WTC11 (cell line): ENCODE measurements at regions not wholly inside any gene's neighbourhood (a gene's known extent, or its start where the extent isn't known, plus 50 kb on each side); places are given as distances from the start of the nearest gene placed in this dataset.
A peak's percentile ranks its signal among the peaks of the same experiment; 100 is the strongest.

Source experiments
- ATAC-seq: fragments of 200-7000 bp; cut with Tn5 transposase; 2 replicates; pipeline ENCODE4 v1.10.0; 2021; ENCODE audit warnings: mild to moderate bottlenecking, moderate library complexity
- CTCF ChIA-PET: fragments of 300-600 bp; sonication (Branson Sonifier 250); formaldehyde crosslinking; loops from one replicate; lab custom pipeline; 2021; ENCODE audit warnings: antibody characterized with exemption; lab: Charles Lee
- POLR2A ChIA-PET: fragments of 350-600 bp; sonication (Branson Sonifier 250); formaldehyde crosslinking; loops from one replicate; lab custom pipeline; 2021; ENCODE audit warnings: antibody characterized with exemption; lab: Charles Lee
- DNase-seq: peaks from one replicate; pipeline ENCODE4 v3.0.0; 2021; ENCODE audit warnings: low spot score
- H3K27ac Mint-ChIP-seq: 2 replicates; pipeline ENCODE4 v1.8.0; 2021; ENCODE audit warnings: mixed read lengths
- H3K27me3 Mint-ChIP-seq: 2 replicates; pipeline ENCODE4 v1.8.0; 2021; ENCODE audit warnings: low read depth, mild to moderate bottlenecking, moderate library complexity, mixed read lengths
- H3K36me3 Mint-ChIP-seq: 2 replicates; pipeline ENCODE4 v1.8.0; 2021; ENCODE audit warnings: mixed read lengths
- H3K4me1 Mint-ChIP-seq: 2 replicates; pipeline ENCODE4 v1.8.0; 2022; ENCODE audit warnings: mixed read lengths
- H3K4me3 Mint-ChIP-seq: 2 replicates; pipeline ENCODE4 v1.8.0; 2021; ENCODE audit warnings: mild to moderate bottlenecking, moderate library complexity, mixed read lengths
- H3K9me3 Mint-ChIP-seq: 2 replicates; pipeline ENCODE4 v1.8.0; 2021; ENCODE audit warnings: mixed read lengths
- CBFB ChIP-seq: sonication (generic); formaldehyde crosslinking; IDR thresholded peaks from 2 replicates; pipeline ENCODE4 v1.8.1; 2022; ENCODE audit warnings: mild to moderate bottlenecking, low read depth, missing genetic modification reagents
- CTCF ChIP-seq: fragments of 200-600 bp; IDR thresholded peaks from 2 replicates; pipeline ENCODE4 v1.8.0; 2022; ENCODE audit warnings: antibody characterized with exemption
- FOXJ3 ChIP-seq: sonication (generic); formaldehyde crosslinking; IDR thresholded peaks from 2 replicates; pipeline ENCODE4 v1.9.0; 2021; ENCODE audit warnings: missing genetic modification reagents, mild to moderate bottlenecking, borderline replicate concordance
- FOXK1 ChIP-seq: sonication (generic); formaldehyde crosslinking; IDR thresholded peaks from 2 replicates; pipeline ENCODE4 v1.8.0; 2022; ENCODE audit warnings: mild to moderate bottlenecking, moderate library complexity, missing genetic modification reagents
- GABPB1 ChIP-seq: sonication (generic); formaldehyde crosslinking; IDR thresholded peaks from 2 replicates; pipeline ENCODE4 v1.8.1; 2023; ENCODE audit warnings: mild to moderate bottlenecking, missing genetic modification reagents
- MLX ChIP-seq: sonication (generic); formaldehyde crosslinking; IDR thresholded peaks from 2 replicates; pipeline ENCODE4 v1.8.1; 2023; ENCODE audit warnings: mild to moderate bottlenecking, missing genetic modification reagents, moderate library complexity
- MXD4 ChIP-seq: fragments of 250-450 bp; sonication (Bioruptor Pico); IDR thresholded peaks from 2 replicates; pipeline ENCODE4 v1.8.0; 2021; ENCODE audit warnings: mild to moderate bottlenecking, moderate library complexity, borderline replicate concordance
- MYBL2 ChIP-seq: sonication (generic); formaldehyde crosslinking; IDR thresholded peaks from 2 replicates; pipeline ENCODE4 v1.8.1; 2023; ENCODE audit warnings: mild to moderate bottlenecking, moderate library complexity, missing genetic modification reagents
- NR1H2 ChIP-seq: sonication (generic); formaldehyde crosslinking; IDR thresholded peaks from 2 replicates; pipeline ENCODE4 v1.9.0; 2021; ENCODE audit warnings: mild to moderate bottlenecking, moderate library complexity, missing genetic modification reagents
- NR2C2 ChIP-seq: sonication (generic); formaldehyde crosslinking; IDR thresholded peaks from 2 replicates; pipeline ENCODE4 v1.8.0; 2022; ENCODE audit warnings: mild to moderate bottlenecking, missing genetic modification reagents
- RELA ChIP-seq: sonication (generic); formaldehyde crosslinking; IDR thresholded peaks from 2 replicates; pipeline ENCODE4 v1.8.1; 2022; ENCODE audit warnings: missing genetic modification reagents, mild to moderate bottlenecking, borderline replicate concordance
- SMAD3 ChIP-seq: sonication (generic); formaldehyde crosslinking; IDR thresholded peaks from 2 replicates; pipeline ENCODE4 v1.8.0; 2022; ENCODE audit warnings: missing genetic modification reagents, mild to moderate bottlenecking, borderline replicate concordance
- SOX15 ChIP-seq: fragments of 250-450 bp; sonication (Bioruptor Pico); IDR thresholded peaks from 2 replicates; pipeline ENCODE4 v1.9.0; 2021; ENCODE audit warnings: mild to moderate bottlenecking
- SP1 ChIP-seq: sonication (generic); formaldehyde crosslinking; conservative IDR thresholded peaks from 2 replicates; pipeline ENCODE4 v1.8.1; 2022; ENCODE audit warnings: missing genetic modification reagents
- TCF7 ChIP-seq: sonication (generic); formaldehyde crosslinking; IDR thresholded peaks from 2 replicates; pipeline ENCODE4 v1.8.0; 2022; ENCODE audit warnings: mild to moderate bottlenecking, low read depth, missing genetic modification reagents, moderate library complexity
- TEAD4 ChIP-seq: sonication (generic); formaldehyde crosslinking; IDR thresholded peaks from 2 replicates; pipeline ENCODE4 v1.8.0; 2022; ENCODE audit warnings: mild to moderate bottlenecking, missing genetic modification reagents
- ZNF263 ChIP-seq: sonication (generic); formaldehyde crosslinking; IDR thresholded peaks from 2 replicates; pipeline ENCODE4 v1.8.1; 2022; ENCODE audit warnings: low read depth, mild to moderate bottlenecking, moderate library complexity, missing genetic modification reagents
- ZNF396 ChIP-seq: fragments of 250-450 bp; sonication (Bioruptor Pico); IDR thresholded peaks from 2 replicates; pipeline ENCODE4 v1.8.0; 2021; ENCODE audit warnings: mild to moderate bottlenecking, moderate library complexity, borderline replicate concordance
- ZNF423 ChIP-seq: fragments of 250-450 bp; sonication (Bioruptor Pico); IDR thresholded peaks from 2 replicates; pipeline ENCODE4 v2.1.2; 2022; ENCODE audit warnings: mild to moderate bottlenecking, moderate library complexity
- ZSCAN18 ChIP-seq: fragments of 250-450 bp; sonication (Bioruptor Pico); IDR thresholded peaks from 2 replicates; pipeline ENCODE4 v2.1.2; 2022; ENCODE audit warnings: mild to moderate bottlenecking, moderate library complexity
- TF ChIP-seq, protein P1 (sequence below): fragments of 250-450 bp; sonication (Bioruptor Pico); conservative IDR thresholded peaks from 2 replicates; pipeline ENCODE4 v1.9.0; 2021; ENCODE audit warnings: mild to moderate bottlenecking
- TF ChIP-seq, protein P2 (sequence below): fragments of 250-450 bp; sonication (Bioruptor Pico); IDR thresholded peaks from 2 replicates; pipeline ENCODE4 v1.9.0; 2021; ENCODE audit warnings: moderate library complexity, mild to moderate bottlenecking, inconsistent platforms, borderline replicate concordance
- TF ChIP-seq, protein P3 (sequence below): sonication (generic); formaldehyde crosslinking; IDR thresholded peaks from 2 replicates; pipeline ENCODE4 v1.8.0; 2022; ENCODE audit warnings: missing genetic modification reagents

DNA sequence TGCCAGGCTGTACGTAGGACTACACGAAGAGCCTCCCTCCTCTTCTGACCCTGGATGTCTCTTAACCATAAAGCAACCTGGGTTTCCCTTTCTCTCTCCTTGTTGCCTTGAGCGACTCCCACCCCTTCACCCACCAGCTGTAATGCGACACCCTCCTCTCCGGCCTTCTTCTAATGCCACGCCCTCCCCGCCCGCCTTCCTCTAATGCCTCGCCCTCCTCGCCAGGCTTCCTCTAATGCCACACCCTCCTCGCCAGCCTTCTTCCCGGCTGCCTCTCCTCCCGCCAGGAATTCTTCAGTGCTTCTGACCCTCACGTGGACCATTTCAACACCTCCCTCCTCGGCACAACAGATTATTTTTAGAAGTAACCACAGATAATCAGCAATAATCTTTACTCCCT, 348.5 kb upstream of the SHH start:
- Mint-ChIP-seq H3K4me1 (peaks cover 3% of the 10 kb centered on the region), H3K9me3 (peaks cover 66% of the 10 kb centered on the region), H3K27me3 (peaks cover 7% of the 10 kb centered on the region), H3K36me3 (peaks cover 32% of the 10 kb centered on the region), H3K4me3 (no peak overlapping the region; the same call in 1 of the 2 replicates), H3K27ac (no peak overlapping the region)
- DNase-seq = peak; percentile 46
- CTCF ChIA-PET = no interaction called here
- ATAC-seq = peak; percentile 93
- TF ChIP-seq TEAD4 (no peak), FOXK1 (CRISPR knock-in tag) (no peak), CTCF (no peak), CBFB (CRISPR knock-in tag) (no peak), TCF7 (CRISPR knock-in tag) (no peak), ZSCAN18 (CRISPR knock-in tag) (no peak), SMAD3 (no peak), MXD4 (no peak), ZNF423 (CRISPR knock-in tag) (no peak), SOX15 (CRISPR knock-in tag) (no peak), GABPB1 (CRISPR knock-in tag) (no peak), MLX (CRISPR knock-in tag) (no peak), FOXJ3 (CRISPR knock-in tag) (no peak), ZNF396 (CRISPR knock-in tag) (no peak), RELA (CRISPR knock-in tag) (no peak)
- TF ChIP-seq, protein P1, sequence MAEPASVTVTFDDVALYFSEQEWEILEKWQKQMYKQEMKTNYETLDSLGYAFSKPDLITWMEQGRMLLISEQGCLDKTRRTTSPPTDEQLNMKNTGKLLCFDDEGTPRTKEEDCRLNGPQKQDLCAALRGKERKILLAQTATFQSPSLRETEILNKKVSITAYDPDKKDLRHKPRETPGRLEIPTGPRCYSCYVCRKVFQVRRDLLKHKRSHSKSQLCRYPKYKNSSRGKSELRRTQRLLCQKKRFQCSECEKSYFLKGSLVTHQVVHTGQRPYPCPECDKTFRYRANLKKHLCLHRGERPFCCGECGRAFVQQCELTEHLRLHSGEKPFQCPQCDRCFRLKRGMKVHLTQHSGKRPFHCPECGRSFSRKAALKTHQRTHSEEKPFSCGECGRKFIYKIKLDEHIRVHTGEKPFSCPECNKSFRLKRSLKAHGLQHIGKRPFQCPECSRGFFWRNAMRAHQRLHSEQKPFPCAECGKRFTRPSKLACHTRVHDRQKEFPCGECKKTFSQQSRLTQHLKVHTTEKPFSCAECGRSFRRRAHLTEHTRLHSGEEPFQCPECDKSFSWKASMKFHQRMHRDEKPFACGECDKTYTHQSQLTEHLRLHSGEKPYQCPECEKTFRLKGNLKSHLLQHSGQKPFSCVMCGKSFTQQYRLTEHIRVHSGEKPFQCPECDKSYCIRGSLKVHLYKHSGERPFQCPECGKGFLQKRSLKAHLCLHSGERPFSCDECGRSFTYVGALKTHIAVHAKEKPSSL (CRISPR knock-in tag) = no peak
- POLR2A ChIA-PET = no interaction called here

- ATAC-seq (no peak), DNase-seq (no peak)
- Mint-ChIP-seq H3K27me3 (peaks cover 7% of the 10 kb centered on the region), H3K36me3 (peaks cover 34% of the 10 kb centered on the region), H3K4me3 (no peak overlapping the region), H3K27ac (no peak overlapping the region), H3K9me3 (peaks cover 49% of the 10 kb centered on the region), H3K4me1 (peaks cover 3% of the 10 kb centered on the region)
- ChIA-PET CTCF (no interaction called here), POLR2A (no interaction called here)
- TF ChIP-seq NR1H2 = no peak
- no peak for TF ChIP-seq ZNF263 (CRISPR knock-in tag)
- TF ChIP-seq, protein P2, sequence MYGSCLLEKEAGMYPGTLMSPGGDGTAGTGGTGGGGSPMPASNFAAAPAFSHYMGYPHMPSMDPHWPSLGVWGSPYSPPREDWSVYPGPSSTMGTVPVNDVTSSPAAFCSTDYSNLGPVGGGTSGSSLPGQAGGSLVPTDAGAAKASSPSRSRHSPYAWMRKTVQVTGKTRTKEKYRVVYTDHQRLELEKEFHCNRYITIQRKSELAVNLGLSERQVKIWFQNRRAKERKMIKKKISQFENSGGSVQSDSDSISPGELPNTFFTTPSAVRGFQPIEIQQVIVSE (CRISPR knock-in tag) = no peak
- TF ChIP-seq TCF7 (CRISPR knock-in tag) = no peak
- TF ChIP-seq SP1 = no peak
- no peak for TF ChIP-seq ZNF396 (CRISPR knock-in tag)
- no peak for TF ChIP-seq NR2C2 (CRISPR knock-in tag)
- TF ChIP-seq, protein P3, sequence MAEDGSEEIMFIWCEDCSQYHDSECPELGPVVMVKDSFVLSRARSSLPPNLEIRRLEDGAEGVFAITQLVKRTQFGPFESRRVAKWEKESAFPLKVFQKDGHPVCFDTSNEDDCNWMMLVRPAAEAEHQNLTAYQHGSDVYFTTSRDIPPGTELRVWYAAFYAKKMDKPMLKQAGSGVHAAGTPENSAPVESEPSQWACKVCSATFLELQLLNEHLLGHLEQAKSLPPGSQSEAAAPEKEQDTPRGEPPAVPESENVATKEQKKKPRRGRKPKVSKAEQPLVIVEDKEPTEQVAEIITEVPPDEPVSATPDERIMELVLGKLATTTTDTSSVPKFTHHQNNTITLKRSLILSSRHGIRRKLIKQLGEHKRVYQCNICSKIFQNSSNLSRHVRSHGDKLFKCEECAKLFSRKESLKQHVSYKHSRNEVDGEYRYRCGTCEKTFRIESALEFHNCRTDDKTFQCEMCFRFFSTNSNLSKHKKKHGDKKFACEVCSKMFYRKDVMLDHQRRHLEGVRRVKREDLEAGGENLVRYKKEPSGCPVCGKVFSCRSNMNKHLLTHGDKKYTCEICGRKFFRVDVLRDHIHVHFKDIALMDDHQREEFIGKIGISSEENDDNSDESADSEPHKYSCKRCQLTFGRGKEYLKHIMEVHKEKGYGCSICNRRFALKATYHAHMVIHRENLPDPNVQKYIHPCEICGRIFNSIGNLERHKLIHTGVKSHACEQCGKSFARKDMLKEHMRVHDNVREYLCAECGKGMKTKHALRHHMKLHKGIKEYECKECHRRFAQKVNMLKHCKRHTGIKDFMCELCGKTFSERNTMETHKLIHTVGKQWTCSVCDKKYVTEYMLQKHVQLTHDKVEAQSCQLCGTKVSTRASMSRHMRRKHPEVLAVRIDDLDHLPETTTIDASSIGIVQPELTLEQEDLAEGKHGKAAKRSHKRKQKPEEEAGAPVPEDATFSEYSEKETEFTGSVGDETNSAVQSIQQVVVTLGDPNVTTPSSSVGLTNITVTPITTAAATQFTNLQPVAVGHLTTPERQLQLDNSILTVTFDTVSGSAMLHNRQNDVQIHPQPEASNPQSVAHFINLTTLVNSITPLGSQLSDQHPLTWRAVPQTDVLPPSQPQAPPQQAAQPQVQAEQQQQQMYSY (CRISPR knock-in tag) = no peak
- TF ChIP-seq MYBL2 (CRISPR knock-in tag) = no peak
These were observed 346.4 kb upstream of the SHH start for GRCh38 chr7:156158693-156159092.
